OCI-LY7 (cell line): ENCODE measurements at regions not wholly inside any gene's neighbourhood (a gene's known extent, or its start where the extent isn't known, plus 50 kb on each side); places are given as distances from the start of the nearest gene placed in this dataset.

Source experiments
- BruUV-seq: library from RNA; stranded (reverse); fragments of 400-500 nt; replicated peaks from 2 replicates; lab custom pipeline; 2021; lab: Mats Ljungman, UMichigan
- CTCF ChIA-PET: fragments of 300-600 bp; sonication (Branson Sonifier 250); formaldehyde crosslinking; loops from one replicate; lab custom pipeline; 2022; ENCODE audit warnings: antibody characterized with exemption; ENCODE audit not compliant: unreplicated experiment; lab: Charles Lee
- POLR2A ChIA-PET: fragments of 300-600 bp; sonication (Branson Sonifier 250); formaldehyde crosslinking; loops from one replicate; lab custom pipeline; 2022; ENCODE audit warnings: antibody characterized with exemption; lab: Charles Lee
- DNase-seq: peaks from one replicate; pipeline ENCODE4 v3.0.0-alpha.2; 2015; ENCODE audit warnings: low spot score
- H2AFZ ChIP-seq: fragments of 200-600 bp; sonication (generic), shearing (Covaris generic); 2 replicates; pipeline ENCODE4 v1.6.1; 2014; ENCODE audit warnings: mild to moderate bottlenecking, antibody characterized with exemption, low read length, moderate library complexity
- H3K27ac ChIP-seq: fragments of 200-600 bp; sonication (generic); 2 replicates; pipeline ENCODE4 v1.5.1; 2014; ENCODE audit warnings: mixed run types, low read depth, mild to moderate bottlenecking, moderate library complexity, low read length, inconsistent platforms; ENCODE audit not compliant: poor library complexity, severe bottlenecking
- H3K36me3 ChIP-seq: fragments of 200-600 bp; sonication (generic); 2 replicates; pipeline ENCODE4 v1.6.1; 2014; ENCODE audit warnings: mild to moderate bottlenecking, antibody characterized with exemption, low read length, moderate library complexity, mixed read lengths; ENCODE audit not compliant: insufficient read depth
- H3K4me1 ChIP-seq: fragments of 200-600 bp; sonication (generic); 2 replicates; pipeline ENCODE4 v1.5.1; 2014; ENCODE audit warnings: mild to moderate bottlenecking, low read length; ENCODE audit not compliant: insufficient read depth, poor library complexity, severe bottlenecking
- H3K4me2 ChIP-seq: fragments of 200-600 bp; sonication (generic); 2 replicates; pipeline ENCODE4 v1.6.1; 2014; ENCODE audit warnings: mild to moderate bottlenecking, low read length
- H3K4me3 ChIP-seq: fragments of 200-600 bp; sonication (generic); 2 replicates; pipeline ENCODE4 v1.5.1; 2014; ENCODE audit warnings: mild to moderate bottlenecking, low read depth, low read length; ENCODE audit not compliant: poor library complexity, severe bottlenecking
- H3K79me2 ChIP-seq: fragments of 200-600 bp; sonication (generic); 2 replicates; pipeline ENCODE4 v1.6.1; 2016; ENCODE audit warnings: low read depth, mild to moderate bottlenecking, low read length, moderate library complexity, mixed read lengths; ENCODE audit not compliant: insufficient read depth
- H3K9me2 ChIP-seq: fragments of 200-600 bp; sonication (generic); 2 replicates; pipeline ENCODE4 v1.6.1; 2016; ENCODE audit warnings: mild to moderate bottlenecking, low read length, mixed read lengths; ENCODE audit not compliant: insufficient read depth
- H3K9me3 ChIP-seq: fragments of 200-600 bp; sonication (generic); 2 replicates; pipeline ENCODE4 v1.6.1; 2014; ENCODE audit warnings: mild to moderate bottlenecking, mixed run types, low read length, mixed read lengths
- H4K20me1 ChIP-seq: fragments of 200-600 bp; sonication (generic); 2 replicates; pipeline ENCODE4 v1.6.1; 2014; ENCODE audit warnings: mild to moderate bottlenecking, antibody characterized with exemption, low read length, moderate library complexity, mixed read lengths; ENCODE audit not compliant: insufficient read depth
- EZH2phosphoT487 ChIP-seq: fragments of 200-600 bp; sonication (generic); IDR thresholded peaks from 2 replicates; pipeline ENCODE4 v1.6.1; 2018; ENCODE audit warnings: low read depth, borderline replicate concordance, mild to moderate bottlenecking, mixed run types, antibody characterized with exemption, low read length, moderate library complexity, mixed read lengths
- intact Hi-C: fragments of 100-400 bp; cut with micrococcal nuclease; formaldehyde crosslinking; loops from one replicate; pipeline ENCODE4 v1.10.0; 2022; ENCODE audit not compliant: unreplicated experiment
- TF ChIP-seq, protein P1 (sequence below): fragments of 200-600 bp; sonication (generic); conservative IDR thresholded peaks from 2 replicates; pipeline ENCODE4 v1.5.1; 2014; ENCODE audit warnings: mild to moderate bottlenecking, antibody characterized with exemption, low read length, moderate library complexity, mixed read lengths

DNA sequence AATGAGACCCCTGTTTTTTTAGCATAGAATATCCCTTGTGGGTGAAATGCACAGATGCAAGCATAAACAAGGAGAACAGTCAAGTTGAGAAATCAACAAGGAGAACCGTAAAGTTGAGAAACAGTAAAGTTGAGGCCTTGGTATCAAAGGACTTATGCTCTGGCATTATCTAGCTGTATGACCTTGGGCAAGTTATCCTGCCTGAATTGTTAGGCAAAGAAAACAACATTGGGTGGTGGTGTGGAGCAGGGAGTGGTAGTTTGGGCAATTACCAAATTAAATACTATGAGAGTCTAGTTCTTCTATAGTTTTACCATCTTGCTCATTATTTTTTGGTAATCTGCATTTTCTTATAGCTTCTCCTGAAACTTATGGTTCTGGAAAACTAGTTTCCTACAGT, 573.4 kb upstream of the ARPP21 start:
- POLR2A ChIA-PET: no interaction called here
- intact Hi-C loops: no loop called here
- no peak overlapping the region for H3K4me3 ChIP-seq
- DNase-seq: no peak
- H2AFZ ChIP-seq: no peak overlapping the region
- TF ChIP-seq EZH2phosphoT487: no peak
- TF ChIP-seq, protein P1, sequence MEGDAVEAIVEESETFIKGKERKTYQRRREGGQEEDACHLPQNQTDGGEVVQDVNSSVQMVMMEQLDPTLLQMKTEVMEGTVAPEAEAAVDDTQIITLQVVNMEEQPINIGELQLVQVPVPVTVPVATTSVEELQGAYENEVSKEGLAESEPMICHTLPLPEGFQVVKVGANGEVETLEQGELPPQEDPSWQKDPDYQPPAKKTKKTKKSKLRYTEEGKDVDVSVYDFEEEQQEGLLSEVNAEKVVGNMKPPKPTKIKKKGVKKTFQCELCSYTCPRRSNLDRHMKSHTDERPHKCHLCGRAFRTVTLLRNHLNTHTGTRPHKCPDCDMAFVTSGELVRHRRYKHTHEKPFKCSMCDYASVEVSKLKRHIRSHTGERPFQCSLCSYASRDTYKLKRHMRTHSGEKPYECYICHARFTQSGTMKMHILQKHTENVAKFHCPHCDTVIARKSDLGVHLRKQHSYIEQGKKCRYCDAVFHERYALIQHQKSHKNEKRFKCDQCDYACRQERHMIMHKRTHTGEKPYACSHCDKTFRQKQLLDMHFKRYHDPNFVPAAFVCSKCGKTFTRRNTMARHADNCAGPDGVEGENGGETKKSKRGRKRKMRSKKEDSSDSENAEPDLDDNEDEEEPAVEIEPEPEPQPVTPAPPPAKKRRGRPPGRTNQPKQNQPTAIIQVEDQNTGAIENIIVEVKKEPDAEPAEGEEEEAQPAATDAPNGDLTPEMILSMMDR: no peak
- CTCF ChIA-PET: no interaction called here
- H3K79me2 ChIP-seq: no peaks in the 10 kb centered on the region
- H3K36me3 ChIP-seq: no peaks in the 10 kb centered on the region
- H3K27ac ChIP-seq: no peak overlapping the region
- H3K9me3 ChIP-seq: no peaks in the 10 kb centered on the region
- H4K20me1 ChIP-seq: no peaks in the 10 kb centered on the region
- no peaks in the 10 kb centered on the region for H3K4me1 ChIP-seq
- H3K4me2 ChIP-seq: no peak overlapping the region
- H3K9me2 ChIP-seq: no peaks in the 10 kb centered on the region
- no TSS peak for BruUV-seq

DNA sequence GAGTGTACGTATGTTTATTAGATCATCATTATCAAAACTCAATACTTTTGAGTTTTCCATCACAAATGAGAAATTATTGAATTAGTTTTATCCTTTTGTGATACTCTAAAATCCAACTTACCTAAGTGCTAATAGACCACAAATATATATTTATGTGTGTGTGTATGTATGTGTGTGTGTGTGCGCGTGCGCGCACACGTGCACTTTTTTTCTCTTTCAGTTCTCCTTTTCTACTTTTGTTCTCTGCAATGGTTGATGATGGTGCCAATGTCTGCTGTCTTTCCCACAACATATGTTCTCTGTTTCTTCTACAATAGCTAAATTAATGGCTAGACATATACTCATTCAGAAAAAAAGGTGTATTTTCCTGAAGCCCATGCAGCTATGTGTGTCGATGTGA, 571.6 kb upstream of the ARPP21 start:
- no peak overlapping the region for H3K27ac ChIP-seq
- H4K20me1 ChIP-seq: no peaks in the 10 kb centered on the region
- H3K4me1 ChIP-seq: no peaks in the 10 kb centered on the region
- no peak overlapping the region for H2AFZ ChIP-seq
- no TSS peak for BruUV-seq
- ChIA-PET POLR2A (no interaction called here), CTCF (no interaction called here)
- TF ChIP-seq, protein P1: no peak
- TF ChIP-seq EZH2phosphoT487: no peak
- H3K79me2 ChIP-seq: no peaks in the 10 kb centered on the region
- H3K36me3 ChIP-seq: no peaks in the 10 kb centered on the region
- DNase-seq: peak; percentile 4
- no peaks in the 10 kb centered on the region for H3K9me2 ChIP-seq
- H3K4me3 ChIP-seq: no peak overlapping the region
- H3K4me2 ChIP-seq: no peak overlapping the region
- intact Hi-C loops: no loop called here
- no peaks in the 10 kb centered on the region for H3K9me3 ChIP-seq

DNA sequence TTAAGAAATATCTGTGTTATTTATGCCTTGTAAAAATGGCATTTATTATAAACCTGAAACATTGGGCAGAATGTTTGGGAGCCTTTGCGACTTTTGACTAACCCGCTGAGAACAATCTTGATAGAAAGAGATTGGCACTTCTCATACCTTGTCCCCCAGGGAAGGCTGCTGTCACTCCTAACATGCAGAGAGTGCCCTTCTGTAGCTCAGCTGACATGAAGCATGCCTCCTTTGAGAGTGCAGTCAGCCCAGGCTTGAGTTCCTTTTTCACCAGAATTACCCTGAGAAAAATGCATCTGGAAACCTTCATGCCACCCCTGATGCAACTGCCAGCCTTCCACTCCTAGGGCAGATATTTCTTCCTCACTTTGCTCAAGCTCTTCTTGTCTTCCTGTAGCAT, 569.2 kb upstream of the ARPP21 start:
- ChIA-PET CTCF (no interaction called here), POLR2A (no interaction called here)

More for the DNA sequence above, 569.2 kb upstream of the ARPP21 start:
- Histone ChIP-seq H2AFZ (no peak overlapping the region), H3K4me1 (no peaks in the 10 kb centered on the region), H3K9me3 (no peaks in the 10 kb centered on the region), H3K9me2 (no peaks in the 10 kb centered on the region), H3K4me3 (no peak overlapping the region), H3K4me2 (no peak overlapping the region), H4K20me1 (no peaks in the 10 kb centered on the region), H3K27ac (no peak overlapping the region), H3K79me2 (no peaks in the 10 kb centered on the region), H3K36me3 (no peaks in the 10 kb centered on the region)
- no peak for DNase-seq
- BruUV-seq: no TSS peak
- TF ChIP-seq, protein P1: no peak
- TF ChIP-seq EZH2phosphoT487: no peak
- intact Hi-C loops: no loop called here
